Activated B cell treated with CpG ODN at 0.5 μM for 24 hours (primary cell): ENCODE measurements at regions not wholly inside any gene's neighbourhood (a gene's known extent, or its start where the extent isn't known, plus 50 kb on each side); places are given as distances from the start of the nearest gene placed in this dataset.

Source experiments
- ATAC-seq: fragments of 200-7000 bp; cut with Tn5 transposase; one replicate; pipeline ENCODE4 v1.10.0; 2021; ENCODE audit warnings: low read depth, mild to moderate bottlenecking, moderate library complexity
- CTCF ChIA-PET: fragments of 350-600 bp; sonication (Branson Sonifier 250); formaldehyde crosslinking; loops from one replicate; lab custom pipeline; 2021; ENCODE audit warnings: antibody characterized with exemption; lab: Charles Lee
- POLR2A ChIA-PET: fragments of 350-600 bp; sonication (Branson Sonifier 250); formaldehyde crosslinking; loops from one replicate; lab custom pipeline; 2021; ENCODE audit warnings: antibody characterized with exemption; lab: Charles Lee
- DNase-seq: peaks from one replicate; pipeline ENCODE4 v3.0.0; 2022
- H3K27ac Mint-ChIP-seq: one replicate; pipeline ENCODE4 v1.8.0; 2020; ENCODE audit warnings: mixed read lengths
- H3K27me3 Mint-ChIP-seq: one replicate; pipeline ENCODE4 v1.8.0; 2021; ENCODE audit warnings: mixed read lengths
- H3K36me3 Mint-ChIP-seq: one replicate; pipeline ENCODE4 v1.8.0; 2021; ENCODE audit warnings: low read depth, mixed read lengths
- H3K4me1 Mint-ChIP-seq: one replicate; pipeline ENCODE4 v1.8.0; 2021; ENCODE audit warnings: mixed read lengths
- H3K4me3 Mint-ChIP-seq: one replicate; pipeline ENCODE4 v1.8.0; 2020; ENCODE audit warnings: mild to moderate bottlenecking, mixed read lengths
- H3K9me3 Mint-ChIP-seq: one replicate; pipeline ENCODE4 v1.8.0; 2020; ENCODE audit warnings: mixed read lengths
- intact Hi-C: fragments of 100-400 bp; cut with micrococcal nuclease; formaldehyde crosslinking; loops from one replicate; pipeline ENCODE4 v1.15.1; 2024
- TF ChIP-seq, protein P1 (sequence below): fragments of 200-600 bp; IDR thresholded peaks from one replicate; pipeline ENCODE4 v1.8.0; 2022; ENCODE audit warnings: antibody characterized with exemption, mild to moderate bottlenecking

DNA sequence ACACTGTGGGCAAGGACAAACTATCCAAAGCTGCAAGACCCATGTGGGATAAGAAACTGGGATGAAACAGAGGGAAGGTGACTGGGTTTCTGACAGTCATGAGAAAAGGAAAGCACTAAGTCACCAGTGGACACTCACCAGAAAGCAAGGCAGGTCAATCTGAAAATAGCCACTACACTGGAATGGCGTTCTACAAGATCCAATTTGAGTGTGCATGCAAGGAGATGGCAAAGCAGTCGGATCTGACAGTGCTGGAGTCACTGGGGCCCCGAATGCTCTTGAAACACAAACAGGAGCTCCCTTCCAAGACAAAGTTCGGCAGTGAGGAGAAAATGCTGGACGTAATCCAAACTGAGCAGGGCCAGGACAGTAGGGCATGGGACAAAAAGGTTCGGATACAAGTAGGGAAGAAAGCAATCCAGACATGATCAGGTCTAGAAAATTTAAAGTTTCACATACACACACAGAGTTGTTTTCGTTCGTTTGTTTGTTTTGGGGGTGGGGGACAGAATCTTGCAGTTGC lies 95.5 kb downstream of the EOMES start:
- ATAC-seq (no peak), DNase-seq (no peak)
- POLR2A ChIA-PET = no interaction called here
- CTCF ChIA-PET = no interaction called here
- Mint-ChIP-seq H3K4me3 (no peak overlapping the region), H3K9me3 (no peaks in the 10 kb centered on the region), H3K4me1 (peaks cover 7% of the 10 kb centered on the region), H3K27me3 (no peaks in the 10 kb centered on the region), H3K36me3 (no peaks in the 10 kb centered on the region), H3K27ac (no peak overlapping the region)
- TF ChIP-seq, protein P1, sequence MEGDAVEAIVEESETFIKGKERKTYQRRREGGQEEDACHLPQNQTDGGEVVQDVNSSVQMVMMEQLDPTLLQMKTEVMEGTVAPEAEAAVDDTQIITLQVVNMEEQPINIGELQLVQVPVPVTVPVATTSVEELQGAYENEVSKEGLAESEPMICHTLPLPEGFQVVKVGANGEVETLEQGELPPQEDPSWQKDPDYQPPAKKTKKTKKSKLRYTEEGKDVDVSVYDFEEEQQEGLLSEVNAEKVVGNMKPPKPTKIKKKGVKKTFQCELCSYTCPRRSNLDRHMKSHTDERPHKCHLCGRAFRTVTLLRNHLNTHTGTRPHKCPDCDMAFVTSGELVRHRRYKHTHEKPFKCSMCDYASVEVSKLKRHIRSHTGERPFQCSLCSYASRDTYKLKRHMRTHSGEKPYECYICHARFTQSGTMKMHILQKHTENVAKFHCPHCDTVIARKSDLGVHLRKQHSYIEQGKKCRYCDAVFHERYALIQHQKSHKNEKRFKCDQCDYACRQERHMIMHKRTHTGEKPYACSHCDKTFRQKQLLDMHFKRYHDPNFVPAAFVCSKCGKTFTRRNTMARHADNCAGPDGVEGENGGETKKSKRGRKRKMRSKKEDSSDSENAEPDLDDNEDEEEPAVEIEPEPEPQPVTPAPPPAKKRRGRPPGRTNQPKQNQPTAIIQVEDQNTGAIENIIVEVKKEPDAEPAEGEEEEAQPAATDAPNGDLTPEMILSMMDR = no peak
- intact Hi-C loops = no loop called here

DNA sequence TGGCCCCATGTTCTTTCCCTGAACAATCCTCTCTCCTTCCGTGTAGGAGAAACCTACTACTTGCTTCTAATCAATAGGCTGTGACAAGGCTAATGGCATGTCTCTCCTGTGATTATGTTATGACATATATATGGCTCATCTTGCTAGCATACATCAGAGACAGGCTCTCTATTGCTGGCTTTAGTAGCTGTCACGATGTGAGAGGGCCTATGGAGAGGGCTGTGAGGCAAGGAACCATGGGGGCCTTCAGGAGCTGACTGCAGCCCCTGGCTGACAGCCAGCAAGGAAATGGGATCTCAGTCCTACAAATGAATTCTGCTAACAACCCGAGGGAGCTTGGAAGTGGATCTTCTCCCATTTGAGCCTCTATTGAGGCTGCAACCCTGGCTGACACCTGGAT lies 96.3 kb downstream of the EOMES start:
- DNase-seq (no peak), ATAC-seq (no peak)
- CTCF ChIA-PET = no interaction called here
- Mint-ChIP-seq H3K9me3 (no peaks in the 10 kb centered on the region), H3K36me3 (no peaks in the 10 kb centered on the region), H3K4me1 (peaks cover 7% of the 10 kb centered on the region), H3K27me3 (no peaks in the 10 kb centered on the region), H3K4me3 (no peak overlapping the region), H3K27ac (no peak overlapping the region)
- TF ChIP-seq, protein P1 = no peak
- POLR2A ChIA-PET = no interaction called here
- intact Hi-C loops = no loop called here

DNA sequence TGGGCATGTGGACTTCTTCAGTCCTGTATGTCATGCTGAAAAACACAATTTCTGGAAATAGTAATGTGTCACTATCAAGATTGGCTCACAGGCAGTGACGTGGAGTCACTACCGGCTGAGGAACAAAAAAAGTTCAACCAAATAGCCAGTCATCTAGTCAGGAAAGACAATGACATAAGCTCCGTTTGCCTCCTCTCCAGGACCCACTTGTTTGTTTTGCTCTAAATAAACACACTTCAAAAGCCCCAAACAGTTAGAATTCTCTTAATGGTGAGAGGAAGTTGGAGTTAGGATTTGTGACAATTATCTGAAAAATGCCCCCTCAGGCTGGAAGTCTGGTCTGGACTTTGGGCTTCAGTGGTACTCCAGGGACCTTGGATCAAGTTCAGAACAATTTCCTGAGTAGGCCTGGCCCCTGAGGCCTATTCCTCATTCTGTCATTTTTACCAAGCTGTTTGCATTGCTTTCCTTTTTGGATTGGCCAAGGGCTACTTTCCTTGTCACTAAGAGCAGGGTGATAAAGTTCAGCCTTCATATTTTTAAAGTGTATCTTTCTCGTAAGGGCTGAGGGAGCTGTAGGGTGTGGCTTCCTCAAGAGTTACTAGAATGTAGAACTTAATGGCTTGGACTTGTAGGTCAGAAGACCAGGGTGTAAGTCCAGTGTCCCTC lies 98.9 kb downstream of the EOMES start:
- no peaks in the 10 kb centered on the region for H3K27me3 Mint-ChIP-seq
- intact Hi-C loops = no loop called here
- H3K9me3 Mint-ChIP-seq = no peaks in the 10 kb centered on the region
- DNase-seq (no peak), ATAC-seq (no peak)
- H3K4me3 Mint-ChIP-seq = no peak overlapping the region
- peaks cover 5% of the 10 kb centered on the region for H3K4me1 Mint-ChIP-seq
- ChIA-PET CTCF (no interaction called here), POLR2A (no interaction called here)
- no peak overlapping the region for H3K27ac Mint-ChIP-seq
- TF ChIP-seq, protein P1 = no peak
- H3K36me3 Mint-ChIP-seq = no peaks in the 10 kb centered on the region

DNA sequence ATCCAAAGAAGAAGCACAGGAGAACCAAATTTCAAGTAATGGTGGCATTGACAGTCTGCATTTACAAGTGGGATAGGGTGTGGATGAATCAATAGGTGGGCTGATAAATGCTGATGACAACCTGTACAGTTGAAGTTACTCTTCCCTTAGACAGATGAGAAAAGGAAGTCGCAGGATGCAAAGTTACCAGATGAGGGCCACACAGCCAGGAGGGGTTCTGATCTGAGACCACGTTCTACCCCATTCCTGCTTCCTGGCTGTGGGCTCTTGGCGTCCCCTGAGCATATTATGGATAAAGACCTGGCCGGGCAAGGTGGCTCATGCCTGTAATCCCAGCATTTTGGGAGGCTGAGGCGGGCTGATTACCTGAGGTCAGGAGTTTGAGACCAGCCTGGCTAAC lies 104.6 kb downstream of the EOMES start:
- CTCF ChIA-PET = no interaction called here
- POLR2A ChIA-PET = no interaction called here

GRCh38 chr3:27616031-27616430 lies 106.1 kb downstream of the EOMES start:
- H3K4me1 Mint-ChIP-seq = peaks cover 10% of the 10 kb centered on the region
- H3K27ac Mint-ChIP-seq = no peak overlapping the region
- no peak for ATAC-seq
- H3K9me3 Mint-ChIP-seq = peaks cover 4% of the 10 kb centered on the region
- H3K36me3 Mint-ChIP-seq = peaks cover 6% of the 10 kb centered on the region
- no peak overlapping the region for H3K4me3 Mint-ChIP-seq
- intact Hi-C loops = no loop called here
- ChIA-PET CTCF (no interaction called here), POLR2A (interaction anchor here (1.0 kb wide), 1 partner anchor 8 kb away, joined by 4 read pairs; no protein-coding TSS in a partner anchor)
- H3K27me3 Mint-ChIP-seq = no peaks in the 10 kb centered on the region
- TF ChIP-seq, protein P1 = no peak
- no peak for DNase-seq

More for the DNA sequence above, 104.6 kb downstream of the EOMES start:
- Mint-ChIP-seq H3K27me3 (no peaks in the 10 kb centered on the region), H3K36me3 (peaks cover 6% of the 10 kb centered on the region), H3K4me3 (no peak overlapping the region), H3K4me1 (no peaks in the 10 kb centered on the region), H3K9me3 (peaks cover 4% of the 10 kb centered on the region), H3K27ac (no peak overlapping the region)
- ATAC-seq (no peak), DNase-seq (no peak)
- intact Hi-C loops = no loop called here
- TF ChIP-seq, protein P1 = no peak
